HEK293 (cell line): ENCODE measurements at regions not wholly inside any gene's neighbourhood (a gene's known extent, or its start where the extent isn't known, plus 50 kb on each side); places are given as distances from the start of the nearest gene placed in this dataset.

Source experiments
- CTCF ChIA-PET: fragments of 350-600 bp; formaldehyde crosslinking; extraction: SDS; loops from one replicate; lab custom pipeline; 2021; ENCODE audit warnings: antibody characterized with exemption; lab: Yijun Ruan, JAX
- POLR2A ChIA-PET: fragments of 300-600 bp; formaldehyde crosslinking; extraction: SDS; loops from one replicate; lab custom pipeline; 2020; ENCODE audit warnings: antibody characterized with exemption, inconsistent platforms; lab: Yijun Ruan, JAX
- H3K27ac ChIP-seq: fragments of 200-500 bp; sonication (Bioruptor generic); 2 replicates; pipeline ENCODE4 v1.5.1; 2014; ENCODE audit warnings: low read depth, low read length, control low read depth, inconsistent platforms; ENCODE audit errors: extremely low read depth
- H3K36me3 ChIP-seq, 2 experiments: fragments of 200-500 bp in 1 of 2; sonication (Bioruptor generic) in 1 of 2; 1 replicate in 1 of 2; 2 replicates in 1 of 2; pipeline ENCODE4 v1.5.1; 2014 to 2017; ENCODE audit warnings: inconsistent platforms in 2 of 2, low read length in 2 of 2; ENCODE audit not compliant: control insufficient read depth in 2 of 2, insufficient read depth in 1 of 2
- H3K4me1 ChIP-seq: fragments of 200-500 bp; sonication (Bioruptor generic); 2 replicates; pipeline ENCODE4 v1.5.1; 2014; ENCODE audit warnings: mild to moderate bottlenecking, low read length, inconsistent platforms; ENCODE audit not compliant: control insufficient read depth, insufficient read depth
- H3K4me3 ChIP-seq: 2 replicates; pipeline ENCODE4 v1.5.1; 2011; ENCODE audit warnings: low read depth, mild to moderate bottlenecking, control low read depth, low read length, moderate library complexity
- H3K9me3 ChIP-seq: fragments of 200-500 bp; sonication (Bioruptor generic); 2 replicates; pipeline ENCODE4 v1.5.1; 2014; ENCODE audit warnings: low read depth, low read length, inconsistent platforms; ENCODE audit not compliant: control insufficient read depth, insufficient read depth
- HOXD13 ChIP-seq: sonication (generic); formaldehyde crosslinking; IDR thresholded peaks from 2 replicates; pipeline ENCODE4 v1.8.0; 2022; ENCODE audit warnings: missing genetic modification reagents, borderline replicate concordance
- KLF10 ChIP-seq: fragments of 450-650 bp; IDR thresholded peaks from 2 replicates; pipeline ENCODE4 v1.5.1; 2018; ENCODE audit warnings: missing biosample characterization, mild to moderate bottlenecking, missing genetic modification characterization
- PRDM1 ChIP-seq: fragments of 450-650 bp; formaldehyde crosslinking; IDR thresholded peaks from 2 replicates; pipeline ENCODE4; 2016; ENCODE audit warnings: missing biosample characterization, missing genetic modification characterization
- TCF7L2 ChIP-seq: IDR thresholded peaks from 2 replicates; pipeline ENCODE4 v1.6.1; 2011; ENCODE audit warnings: low read depth, mild to moderate bottlenecking, inconsistent platforms, low read length, moderate library complexity, borderline replicate concordance
- ZBTB49 ChIP-seq: fragments of 450-650 bp; formaldehyde crosslinking; IDR thresholded peaks from 2 replicates; pipeline ENCODE4 v1.5.1; 2016; ENCODE audit warnings: missing biosample characterization, missing genetic modification characterization, low read depth
- ZBTB7A ChIP-seq: fragments of 450-650 bp; formaldehyde crosslinking; IDR thresholded peaks from 2 replicates; pipeline ENCODE4 v1.5.1; 2016; ENCODE audit warnings: low read depth, missing biosample characterization, missing genetic modification characterization
- ZNF16 ChIP-seq: fragments of 450-650 bp; formaldehyde crosslinking; IDR thresholded peaks from 2 replicates; pipeline ENCODE4 v1.5.1; 2016; ENCODE audit warnings: low read depth, missing biosample characterization, missing genetic modification characterization
- ZNF184 ChIP-seq: fragments of 450-650 bp; IDR thresholded peaks from 2 replicates; pipeline ENCODE4 v1.5.1; 2018; ENCODE audit warnings: missing biosample characterization, mild to moderate bottlenecking, missing genetic modification characterization
- ZNF311 ChIP-seq: fragments of 450-650 bp; formaldehyde crosslinking; IDR thresholded peaks from 2 replicates; pipeline ENCODE4 v1.5.1; 2017; ENCODE audit warnings: missing biosample characterization, missing genetic modification characterization, borderline replicate concordance
- ZNF391 ChIP-seq: fragments of 450-650 bp; formaldehyde crosslinking; IDR thresholded peaks from 2 replicates; pipeline ENCODE4 v1.5.1; 2016; ENCODE audit warnings: low read depth, missing biosample characterization, missing genetic modification characterization, borderline replicate concordance
- ZNF426 ChIP-seq: fragments of 450-650 bp; formaldehyde crosslinking; IDR thresholded peaks from 2 replicates; pipeline ENCODE4 v1.5.1; 2017; ENCODE audit warnings: missing biosample characterization, missing genetic modification characterization, mild to moderate bottlenecking, inconsistent platforms, moderate library complexity
- ZNF488 ChIP-seq: fragments of 450-650 bp; formaldehyde crosslinking; IDR thresholded peaks from 2 replicates; pipeline ENCODE4 v1.5.1; 2016; ENCODE audit warnings: missing biosample characterization, missing genetic modification characterization
- ZNF558 ChIP-seq: fragments of 450-650 bp; formaldehyde crosslinking; IDR thresholded peaks from 2 replicates; pipeline ENCODE4 v1.5.1; 2016; ENCODE audit warnings: missing biosample characterization, missing genetic modification characterization
- ZNF560 ChIP-seq: fragments of 450-650 bp; formaldehyde crosslinking; IDR thresholded peaks from 2 replicates; pipeline ENCODE4 v1.5.1; 2017; ENCODE audit warnings: missing biosample characterization, missing genetic modification characterization, borderline replicate concordance
- ZNF707 ChIP-seq: fragments of 450-650 bp; formaldehyde crosslinking; IDR thresholded peaks from 2 replicates; pipeline ENCODE4 v1.5.1; 2016; ENCODE audit warnings: missing biosample characterization, missing genetic modification characterization
- ZNF76 ChIP-seq: fragments of 450-650 bp; formaldehyde crosslinking; IDR thresholded peaks from 2 replicates; pipeline ENCODE4; 2016; ENCODE audit warnings: low read depth, missing biosample characterization, missing genetic modification characterization, borderline replicate concordance
- TF ChIP-seq, protein P1 (sequence below): fragments of 450-650 bp; formaldehyde crosslinking; IDR thresholded peaks from 2 replicates; pipeline ENCODE4 v1.5.1; 2016; ENCODE audit warnings: missing biosample characterization, missing genetic modification characterization
- TF ChIP-seq, protein P2 (sequence below): fragments of 450-650 bp; formaldehyde crosslinking; IDR thresholded peaks from 2 replicates; pipeline ENCODE4 v1.5.1; 2016; ENCODE audit warnings: missing biosample characterization, missing genetic modification characterization
- TF ChIP-seq, protein P3 (sequence below): fragments of 450-650 bp; formaldehyde crosslinking; IDR thresholded peaks from 2 replicates; pipeline ENCODE4 v1.5.1; 2016; ENCODE audit warnings: missing biosample characterization, missing genetic modification characterization

DNA sequence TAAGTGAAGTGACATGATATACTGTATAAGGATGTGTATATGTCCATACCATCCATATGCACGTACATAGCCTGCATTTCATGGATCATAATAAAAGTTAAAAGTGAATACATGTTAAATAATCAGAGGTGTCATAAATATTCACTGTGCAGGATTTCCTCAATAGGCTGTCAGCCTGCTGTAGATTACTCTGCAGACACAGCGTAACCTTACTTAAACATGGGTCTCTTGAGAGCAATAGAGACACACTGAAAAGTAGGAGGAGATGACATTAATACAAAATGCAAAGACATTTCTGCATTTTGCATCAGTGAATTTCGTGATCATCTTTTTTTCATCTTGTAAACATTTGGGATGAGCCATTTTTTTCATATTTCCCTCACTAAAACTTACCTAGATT, 955.2 kb upstream of the DIAPH2 start:
- ChIA-PET CTCF (no interaction called here), POLR2A (no interaction called here)
- no peaks in the 10 kb centered on the region for H3K9me3 ChIP-seq
- H3K4me1 ChIP-seq = no peaks in the 10 kb centered on the region
- no peak for TF ChIP-seq ZNF707 (tag by site-specific recombination)
- no peak for TF ChIP-seq ZNF16 (tag by site-specific recombination)
- no peak for TF ChIP-seq ZBTB7A (tag by site-specific recombination)
- no peak for TF ChIP-seq TCF7L2
- TF ChIP-seq, protein P1, sequence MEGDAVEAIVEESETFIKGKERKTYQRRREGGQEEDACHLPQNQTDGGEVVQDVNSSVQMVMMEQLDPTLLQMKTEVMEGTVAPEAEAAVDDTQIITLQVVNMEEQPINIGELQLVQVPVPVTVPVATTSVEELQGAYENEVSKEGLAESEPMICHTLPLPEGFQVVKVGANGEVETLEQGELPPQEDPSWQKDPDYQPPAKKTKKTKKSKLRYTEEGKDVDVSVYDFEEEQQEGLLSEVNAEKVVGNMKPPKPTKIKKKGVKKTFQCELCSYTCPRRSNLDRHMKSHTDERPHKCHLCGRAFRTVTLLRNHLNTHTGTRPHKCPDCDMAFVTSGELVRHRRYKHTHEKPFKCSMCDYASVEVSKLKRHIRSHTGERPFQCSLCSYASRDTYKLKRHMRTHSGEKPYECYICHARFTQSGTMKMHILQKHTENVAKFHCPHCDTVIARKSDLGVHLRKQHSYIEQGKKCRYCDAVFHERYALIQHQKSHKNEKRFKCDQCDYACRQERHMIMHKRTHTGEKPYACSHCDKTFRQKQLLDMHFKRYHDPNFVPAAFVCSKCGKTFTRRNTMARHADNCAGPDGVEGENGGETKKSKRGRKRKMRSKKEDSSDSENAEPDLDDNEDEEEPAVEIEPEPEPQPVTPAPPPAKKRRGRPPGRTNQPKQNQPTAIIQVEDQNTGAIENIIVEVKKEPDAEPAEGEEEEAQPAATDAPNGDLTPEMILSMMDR (tag by site-specific recombination) = no peak
- no peak for TF ChIP-seq ZNF391 (tag by site-specific recombination)
- no peak for TF ChIP-seq HOXD13 (CRISPR knock-in tag)
- TF ChIP-seq PRDM1 (tag by site-specific recombination) = no peak
- TF ChIP-seq ZNF426 (tag by site-specific recombination) = no peak
- no peak for TF ChIP-seq ZNF488 (tag by site-specific recombination)
- no peak for TF ChIP-seq ZNF311 (tag by site-specific recombination)
- no peak for TF ChIP-seq ZBTB49
- TF ChIP-seq, protein P2, sequence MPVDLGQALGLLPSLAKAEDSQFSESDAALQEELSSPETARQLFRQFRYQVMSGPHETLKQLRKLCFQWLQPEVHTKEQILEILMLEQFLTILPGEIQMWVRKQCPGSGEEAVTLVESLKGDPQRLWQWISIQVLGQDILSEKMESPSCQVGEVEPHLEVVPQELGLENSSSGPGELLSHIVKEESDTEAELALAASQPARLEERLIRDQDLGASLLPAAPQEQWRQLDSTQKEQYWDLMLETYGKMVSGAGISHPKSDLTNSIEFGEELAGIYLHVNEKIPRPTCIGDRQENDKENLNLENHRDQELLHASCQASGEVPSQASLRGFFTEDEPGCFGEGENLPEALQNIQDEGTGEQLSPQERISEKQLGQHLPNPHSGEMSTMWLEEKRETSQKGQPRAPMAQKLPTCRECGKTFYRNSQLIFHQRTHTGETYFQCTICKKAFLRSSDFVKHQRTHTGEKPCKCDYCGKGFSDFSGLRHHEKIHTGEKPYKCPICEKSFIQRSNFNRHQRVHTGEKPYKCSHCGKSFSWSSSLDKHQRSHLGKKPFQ (tag by site-specific recombination) = no peak
- TF ChIP-seq ZNF560 (tag by site-specific recombination) = no peak
- no peak for TF ChIP-seq ZNF558 (tag by site-specific recombination)
- no peak for TF ChIP-seq ZNF184 (tag by site-specific recombination)
- TF ChIP-seq KLF10 (tag by site-specific recombination) = no peak
- TF ChIP-seq ZNF76 (tag by site-specific recombination) = no peak
- TF ChIP-seq, protein P3, sequence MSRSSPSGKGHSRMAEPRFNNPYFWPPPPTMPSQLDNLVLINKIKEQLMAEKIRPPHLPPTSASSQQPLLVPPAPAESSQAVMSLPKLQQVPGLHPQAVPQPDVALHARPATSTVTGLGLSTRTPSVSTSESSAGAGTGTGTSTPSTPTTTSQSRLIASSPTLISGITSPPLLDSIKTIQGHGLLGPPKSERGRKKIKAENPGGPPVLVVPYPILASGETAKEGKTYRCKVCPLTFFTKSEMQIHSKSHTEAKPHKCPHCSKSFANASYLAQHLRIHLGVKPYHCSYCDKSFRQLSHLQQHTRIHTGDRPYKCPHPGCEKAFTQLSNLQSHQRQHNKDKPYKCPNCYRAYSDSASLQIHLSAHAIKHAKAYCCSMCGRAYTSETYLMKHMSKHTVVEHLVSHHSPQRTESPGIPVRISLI (tag by site-specific recombination) = no peak
- TF ChIP-seq, all 188 proteins: peak for 0
- H3K36me3 ChIP-seq = no peaks in the 10 kb centered on the region
- no peak overlapping the region for H3K27ac ChIP-seq
- H3K4me3 ChIP-seq = no peak overlapping the region
